Sigmoid colon (tissue), 6 donors: ENCODE measurements at regions not wholly inside any gene's neighbourhood (a gene's known extent, or its start where the extent isn't known, plus 50 kb on each side); places are given as distances from the start of the nearest gene placed in this dataset.

Experiments
- DNase-seq: peaks from one replicate; pipeline ENCODE4 v3.0.0-alpha.2; 2019
- H3K27ac ChIP-seq, 4 donors: fragments of 200-600 bp; sonication (generic); one replicate each; pipeline ENCODE4 v1.5.1; 2016 to 2019; ENCODE audit warnings: mild to moderate bottlenecking in 1 of 4
- H3K27me3 ChIP-seq, 3 donors: fragments of 200-600 bp; sonication (generic); one replicate each; pipeline ENCODE4 v1.5.1; 2019; ENCODE audit warnings: mild to moderate bottlenecking in 1 of 3
- H3K36me3 ChIP-seq, 4 donors: fragments of 200-600 bp; sonication (generic); one replicate each; pipeline ENCODE4 v1.5.1; 2016 to 2019
- H3K4me1 ChIP-seq, 4 donors: fragments of 200-600 bp; sonication (generic); one replicate each; pipeline ENCODE4 v1.5.1; 2017 to 2019
- H3K4me3 ChIP-seq, 4 donors: fragments of 200-600 bp; sonication (generic); one replicate each; pipeline ENCODE4 v1.5.1; 2017 to 2019; ENCODE audit warnings: mild to moderate bottlenecking in 2 of 4, moderate library complexity in 1 of 4
- H3K9me3 ChIP-seq, 4 donors: fragments of 200-600 bp in 3 of 4; sonication (generic) in 3 of 4; one replicate each; pipeline versions ENCODE4 v1.5.1 to v1.6.1; 2013 to 2019
- CTCF ChIP-seq, 4 experiments: fragments of 450-650 bp in 3 of 4; fragments of 200-600 bp in 1 of 4; IDR thresholded peaks; one replicate each; pipeline ENCODE4 v1.5.1; 2016 to 2019; ENCODE audit warnings: antibody characterized with exemption in 4 of 4, mild to moderate bottlenecking in 3 of 4, moderate library complexity in 2 of 4
- EP300 ChIP-seq, 4 donors: sonication (generic); formaldehyde crosslinking; IDR thresholded peaks; one replicate each; pipeline ENCODE4 v1.6.1; 2017; ENCODE audit warnings: antibody characterized with exemption in 4 of 4
- POLR2A ChIP-seq, 2 donors: fragments of 450-650 bp; IDR thresholded peaks; one replicate each; pipeline ENCODE4 v1.6.1; 2016; ENCODE audit warnings: antibody characterized with exemption in 2 of 2, mild to moderate bottlenecking in 2 of 2, moderate library complexity in 2 of 2
- POLR2AphosphoS5 ChIP-seq, 4 donors: sonication (generic); formaldehyde crosslinking; IDR thresholded peaks; one replicate each; pipeline ENCODE4 v1.6.1; 2017; ENCODE audit warnings: antibody characterized with exemption in 4 of 4
- WGBS, 2 donors: extraction: QIAGEN DNeasy Blood & Tissue Kit; methylation state at CpG; one replicate each; pipeline ENCODE4 v1.1.7; 2013; 5-methylcytosine and 5-hydroxymethylcytosine counted together
- intact Hi-C: fragments of 100-400 bp; cut with DNase I; formaldehyde crosslinking; loops from one replicate; pipeline ENCODE4 v1.15.1; 2023
- donor health status: healthy with polysubstance abuse.
- donor health status: healthy.

GRCh38 chr11:43129329-43129728, 182.5 kb upstream of the API5 start:
- H3K4me3 ChIP-seq: no peak overlapping the region
- TF ChIP-seq CTCF (IDR thresholded peaks at IDR 0.05): no peak
- no peak for TF ChIP-seq POLR2AphosphoS5 (IDR thresholded peaks at IDR 0.05)
- 89 to 96% methylated on average over 2 of the region's 2 CpGs for WGBS, 2 donors

GRCh38 chr11:43130616-43131015, 181.2 kb upstream of the API5 start:
- DNase-seq: no peak
- no peaks in the 10 kb centered on the region for H3K4me1 ChIP-seq
- H3K27ac ChIP-seq: no peak overlapping the region
- no peak for TF ChIP-seq POLR2AphosphoS5 (IDR thresholded peaks at IDR 0.05)
- TF ChIP-seq EP300 (IDR thresholded peaks at IDR 0.05): no peak
- TF ChIP-seq CTCF (IDR thresholded peaks at IDR 0.05): no peak
- no peak for TF ChIP-seq POLR2A (IDR thresholded peaks at IDR 0.05)
- no peak overlapping the region for H3K4me3 ChIP-seq
- H3K9me3 ChIP-seq: no peaks in the 10 kb centered on the region
- intact Hi-C loops: no loop called here
- H3K27me3 ChIP-seq: no peaks in the 10 kb centered on the region
- H3K36me3 ChIP-seq: no peaks in the 10 kb centered on the region
- WGBS, 2 donors: 2 to 6% methylated on average over 2 of the region's 2 CpGs

More at GRCh38 chr11:43129329-43129728, 182.5 kb upstream of the API5 start:
- Histone ChIP-seq H3K36me3 (no peaks in the 10 kb centered on the region), H3K4me1 (no peaks in the 10 kb centered on the region), H3K27ac (no peak overlapping the region), H3K9me3 (no peaks in the 10 kb centered on the region), H3K27me3 (no peaks in the 10 kb centered on the region)
- intact Hi-C loops: no loop called here
- DNase-seq: no peak

- H3K4me1 ChIP-seq: no peaks in the 10 kb centered on the region
- no peaks in the 10 kb centered on the region for H3K9me3 ChIP-seq
- no peaks in the 10 kb centered on the region for H3K36me3 ChIP-seq
- no peak overlapping the region for H3K4me3 ChIP-seq
- no peaks in the 10 kb centered on the region for H3K27me3 ChIP-seq
- DNase-seq: no peak
- H3K27ac ChIP-seq: no peak overlapping the region
- TF ChIP-seq CTCF (IDR thresholded peaks at IDR 0.05): no peak
- 87% methylated on average over 5 of the region's 5 CpGs for WGBS, 2 donors
- intact Hi-C loops: no loop called here
Observed at GRCh38 chr11:43135966-43136534, 175.7 kb upstream of the API5 start.

GRCh38 chr11:43138621-43139140, 173.1 kb upstream of the API5 start:
- H3K27me3 ChIP-seq: no peaks in the 10 kb centered on the region
- no peak overlapping the region for H3K4me3 ChIP-seq
- TF ChIP-seq EP300 (IDR thresholded peaks at IDR 0.05): no peak
- H3K9me3 ChIP-seq: no peaks in the 10 kb centered on the region
- no peaks in the 10 kb centered on the region for H3K4me1 ChIP-seq
- no peaks in the 10 kb centered on the region for H3K36me3 ChIP-seq
- intact Hi-C loops: no loop called here
- WGBS, 2 donors: 96% methylated on average over 5 of the region's 5 CpGs
- H3K27ac ChIP-seq: no peak overlapping the region
- DNase-seq: no peak

- WGBS, 2 donors: 81% methylated on average over 1 of the region's 1 CpG
- DNase-seq: no peak
- intact Hi-C loops: no loop called here
Observed at GRCh38 chr11:43145653-43146052, 166.1 kb upstream of the API5 start.

More at GRCh38 chr11:43145653-43146052, 166.1 kb upstream of the API5 start:
- no peak overlapping the region for H3K4me3 ChIP-seq
- H3K9me3 ChIP-seq: no peaks in the 10 kb centered on the region
- TF ChIP-seq EP300 (IDR thresholded peaks at IDR 0.05): no peak
- no peak for TF ChIP-seq POLR2A (IDR thresholded peaks at IDR 0.05)
- TF ChIP-seq POLR2AphosphoS5 (IDR thresholded peaks at IDR 0.05): no peak
- no peak for TF ChIP-seq CTCF (IDR thresholded peaks at IDR 0.05)
- H3K27me3 ChIP-seq: no peaks in the 10 kb centered on the region
- no peaks in the 10 kb centered on the region for H3K4me1 ChIP-seq
- H3K27ac ChIP-seq: no peak overlapping the region
- no peaks in the 10 kb centered on the region for H3K36me3 ChIP-seq
